NB4 (cell line): ENCODE measurements at regions not wholly inside any gene's neighbourhood (a gene's known extent, or its start where the extent isn't known, plus 50 kb on each side); places are given as distances from the start of the nearest gene placed in this dataset.

Source experiments
- DNase-seq: peaks from one replicate; pipeline ENCODE4 v3.0.0; 2010; ENCODE audit warnings: low read depth
- H3K4me3 ChIP-seq: one replicate; pipeline ENCODE4 v1.5.1; 2011; ENCODE audit warnings: mild to moderate bottlenecking, low read depth, low read length, moderate library complexity
- MYC ChIP-seq: IDR thresholded peaks from 2 replicates; pipeline ENCODE4 v1.6.1; 2011; ENCODE audit warnings: low read depth, low read length
- POLR2A ChIP-seq: IDR thresholded peaks from 2 replicates; pipeline ENCODE4 v1.6.1; 2011; ENCODE audit warnings: mild to moderate bottlenecking; ENCODE audit not compliant: insufficient read length; ENCODE audit errors: extremely low read depth
- TF ChIP-seq, protein P1 (sequence below): IDR thresholded peaks from one replicate; pipeline ENCODE4 v1.5.1; 2012; ENCODE audit warnings: low read depth, low read length
- TF ChIP-seq, protein P2 (sequence below): IDR thresholded peaks from 2 replicates; pipeline ENCODE4 v1.6.1; 2011; ENCODE audit warnings: low read depth, low read length

DNA sequence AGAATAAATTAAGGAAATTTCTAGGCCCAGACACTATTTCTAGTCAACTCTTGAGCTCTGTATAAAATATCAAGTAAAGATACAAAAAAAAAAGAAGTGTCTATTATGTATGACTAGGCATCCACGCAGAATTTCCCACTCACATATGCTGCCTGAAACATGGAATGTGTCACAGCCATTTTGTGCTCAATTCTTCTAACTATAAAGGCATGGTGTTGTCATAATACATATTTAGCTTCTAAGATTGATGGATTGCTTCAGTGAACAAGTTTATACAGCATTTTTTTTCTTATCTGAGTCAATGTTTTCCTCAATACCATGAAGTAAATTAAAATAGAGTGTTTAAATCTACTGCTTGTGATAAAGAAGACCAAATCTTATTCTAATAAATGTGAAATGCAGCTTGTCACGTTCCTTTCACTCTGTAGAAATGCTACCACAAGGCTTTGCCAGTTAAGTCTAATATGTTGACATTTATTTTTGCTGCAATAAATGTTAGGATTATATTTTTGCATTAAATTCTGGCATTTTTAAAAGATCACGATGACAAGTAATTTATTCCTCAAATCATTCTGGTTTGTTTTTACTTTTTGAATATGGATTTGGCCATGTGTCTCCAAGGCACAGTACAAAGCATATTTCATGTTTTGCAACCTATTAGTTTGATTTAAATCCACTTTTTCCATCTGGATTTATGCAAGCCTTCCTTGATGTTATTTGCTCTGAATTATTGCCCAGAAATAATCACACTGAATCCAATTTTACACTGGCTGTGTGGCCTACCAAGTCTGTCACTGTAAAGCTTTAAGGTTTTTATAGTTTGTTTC, 1829.0 kb upstream of the PCDH7 start:
- H3K4me3 ChIP-seq: no peak overlapping the region
- TF ChIP-seq MYC (no peak), POLR2A (no peak)
- TF ChIP-seq, protein P1, sequence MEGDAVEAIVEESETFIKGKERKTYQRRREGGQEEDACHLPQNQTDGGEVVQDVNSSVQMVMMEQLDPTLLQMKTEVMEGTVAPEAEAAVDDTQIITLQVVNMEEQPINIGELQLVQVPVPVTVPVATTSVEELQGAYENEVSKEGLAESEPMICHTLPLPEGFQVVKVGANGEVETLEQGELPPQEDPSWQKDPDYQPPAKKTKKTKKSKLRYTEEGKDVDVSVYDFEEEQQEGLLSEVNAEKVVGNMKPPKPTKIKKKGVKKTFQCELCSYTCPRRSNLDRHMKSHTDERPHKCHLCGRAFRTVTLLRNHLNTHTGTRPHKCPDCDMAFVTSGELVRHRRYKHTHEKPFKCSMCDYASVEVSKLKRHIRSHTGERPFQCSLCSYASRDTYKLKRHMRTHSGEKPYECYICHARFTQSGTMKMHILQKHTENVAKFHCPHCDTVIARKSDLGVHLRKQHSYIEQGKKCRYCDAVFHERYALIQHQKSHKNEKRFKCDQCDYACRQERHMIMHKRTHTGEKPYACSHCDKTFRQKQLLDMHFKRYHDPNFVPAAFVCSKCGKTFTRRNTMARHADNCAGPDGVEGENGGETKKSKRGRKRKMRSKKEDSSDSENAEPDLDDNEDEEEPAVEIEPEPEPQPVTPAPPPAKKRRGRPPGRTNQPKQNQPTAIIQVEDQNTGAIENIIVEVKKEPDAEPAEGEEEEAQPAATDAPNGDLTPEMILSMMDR: no peak
- TF ChIP-seq, protein P2, sequence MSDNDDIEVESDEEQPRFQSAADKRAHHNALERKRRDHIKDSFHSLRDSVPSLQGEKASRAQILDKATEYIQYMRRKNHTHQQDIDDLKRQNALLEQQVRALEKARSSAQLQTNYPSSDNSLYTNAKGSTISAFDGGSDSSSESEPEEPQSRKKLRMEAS: no peak
- no peak for DNase-seq

DNA sequence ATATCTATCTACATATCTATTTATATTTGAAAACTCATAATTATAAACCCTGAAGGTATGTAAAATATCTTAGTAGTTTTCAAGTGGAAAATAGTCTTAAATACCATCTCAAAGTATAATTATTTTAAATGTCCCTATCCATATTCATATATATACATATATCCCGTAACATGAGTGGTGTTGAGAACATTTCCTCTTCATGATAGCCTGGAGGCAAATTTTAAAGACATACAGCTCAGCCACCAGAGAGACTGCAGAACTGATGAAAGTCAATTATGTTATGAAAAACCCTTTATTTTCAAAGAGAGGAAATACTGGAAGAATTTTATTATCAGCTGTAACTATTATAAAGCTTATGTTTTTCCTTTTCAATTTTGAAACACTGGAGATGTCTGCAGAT, 1806.7 kb upstream of the PCDH7 start:
- TF ChIP-seq POLR2A (no peak), MYC (no peak)
- TF ChIP-seq, protein P2: no peak
- TF ChIP-seq, protein P1: no peak
- DNase-seq: no peak
- no peak overlapping the region for H3K4me3 ChIP-seq

DNA sequence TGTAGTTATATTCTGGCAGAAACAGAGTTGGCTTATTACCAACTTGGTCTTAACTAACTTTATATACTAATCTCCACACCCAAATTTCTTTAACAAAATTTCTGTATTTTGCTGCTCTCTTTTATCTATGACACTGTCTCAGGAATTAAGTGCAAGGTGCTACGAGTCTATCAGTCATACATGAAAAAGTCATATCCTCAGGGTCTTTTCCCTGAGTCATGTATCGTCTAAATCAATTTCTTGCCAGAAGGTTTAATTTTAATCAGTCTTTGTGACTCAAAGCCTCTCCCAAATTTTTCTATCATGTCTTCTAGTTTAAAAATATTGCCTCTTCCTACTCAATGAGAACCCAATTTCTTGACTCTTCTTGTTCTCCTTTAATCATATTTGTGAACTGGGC, 1803.6 kb upstream of the PCDH7 start:
- DNase-seq: no peak
- TF ChIP-seq MYC: no peak
- TF ChIP-seq POLR2A: no peak
- TF ChIP-seq, protein P1: no peak
- TF ChIP-seq, protein P2: no peak
- H3K4me3 ChIP-seq: no peak overlapping the region

DNA sequence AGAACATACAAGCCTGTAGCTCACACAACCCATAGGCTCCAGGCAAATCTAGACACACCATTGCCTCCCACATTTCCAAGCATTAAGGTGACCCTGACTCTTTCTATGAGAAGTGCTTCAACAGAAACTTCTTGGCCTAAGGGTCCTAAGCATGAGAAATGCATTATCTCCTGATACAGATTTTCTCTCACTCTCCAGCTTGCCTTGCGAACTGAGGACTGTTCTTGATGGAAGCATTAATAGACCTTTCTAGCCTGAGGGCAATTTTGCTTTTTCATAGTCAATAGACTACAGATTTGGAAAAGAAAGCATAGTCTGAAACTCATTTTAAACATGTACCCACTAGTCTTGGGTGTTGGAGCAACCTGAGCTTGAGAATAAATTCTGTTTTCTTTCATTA, 1801.3 kb upstream of the PCDH7 start:
- no peak for DNase-seq
- H3K4me3 ChIP-seq: no peak overlapping the region
- TF ChIP-seq, protein P2: no peak
- TF ChIP-seq POLR2A (no peak), MYC (no peak)
- TF ChIP-seq, protein P1: no peak

DNA sequence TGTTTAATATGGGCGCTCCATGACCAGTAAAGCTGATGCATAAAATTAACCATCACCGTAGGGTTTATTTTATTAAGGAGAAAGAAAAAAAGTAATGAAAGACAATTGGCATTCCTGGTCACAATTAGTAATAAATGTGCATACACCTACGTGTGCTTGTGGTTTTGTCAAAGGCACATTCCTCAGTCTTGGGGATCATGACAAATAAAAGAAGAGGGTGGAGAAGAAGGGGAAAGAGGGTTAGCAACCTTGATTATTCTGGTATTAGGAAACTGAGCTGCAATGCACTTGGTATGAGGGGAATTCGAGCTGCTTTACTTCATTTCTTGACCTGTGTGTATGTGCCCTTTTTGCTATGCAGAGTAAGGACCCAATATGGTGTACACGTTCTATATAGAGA, 1798.3 kb upstream of the PCDH7 start:
- TF ChIP-seq MYC (no peak), POLR2A (no peak)
- TF ChIP-seq, protein P1: no peak
- no peak for DNase-seq
- H3K4me3 ChIP-seq: no peak overlapping the region

DNA sequence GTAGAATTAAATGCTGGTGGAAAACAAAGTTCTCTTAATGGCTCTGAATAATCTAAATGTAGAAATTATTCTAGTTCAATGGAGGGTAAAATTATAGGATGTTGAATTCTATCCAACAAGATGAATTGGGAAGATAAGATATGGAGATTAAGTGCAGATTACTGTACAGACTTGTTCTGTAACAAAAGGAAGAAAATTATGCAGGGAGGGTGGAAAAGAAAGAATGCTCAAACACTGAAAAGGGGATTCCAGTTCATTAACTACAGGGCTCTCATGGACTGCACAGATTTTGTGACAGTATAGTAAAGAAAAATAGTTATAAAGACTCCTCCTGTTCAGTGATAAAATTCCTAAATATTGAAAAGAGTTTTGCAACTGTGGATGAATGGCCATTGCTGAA, 1794.0 kb upstream of the PCDH7 start:
- no peak overlapping the region for H3K4me3 ChIP-seq
- TF ChIP-seq MYC (no peak), POLR2A (no peak)
- TF ChIP-seq, protein P2: no peak
- TF ChIP-seq, protein P1: no peak
- DNase-seq: no peak
